Stomach (tissue), 4 donors: ENCODE measurements at regions not wholly inside any gene's neighbourhood (a gene's known extent, or its start where the extent isn't known, plus 50 kb on each side); places are given as distances from the start of the nearest gene placed in this dataset.

Experiments used
- EP300 ChIP-seq: sonication (generic); formaldehyde crosslinking; IDR thresholded peaks from one replicate; pipeline ENCODE4 v1.6.1; 2017; ENCODE audit warnings: antibody characterized with exemption
- POLR2A ChIP-seq, 4 donors: fragments of 450-650 bp; IDR thresholded peaks; one replicate each; pipeline ENCODE4 v1.6.1; 2016; ENCODE audit warnings: antibody characterized with exemption in 4 of 4, control low read depth in 2 of 4, mild to moderate bottlenecking in 1 of 4, moderate library complexity in 1 of 4
- POLR2AphosphoS5 ChIP-seq, 3 donors: sonication (generic); formaldehyde crosslinking; IDR thresholded peaks; one replicate each; pipeline ENCODE4 v1.6.1; 2016; ENCODE audit warnings: antibody characterized with exemption in 3 of 3
- TF ChIP-seq, protein P1 (sequence below), 7 experiments: fragments of 450-650 bp in 4 of 7; fragments of 200-600 bp in 3 of 7; sonication (generic) in 3 of 7; IDR thresholded peaks; one replicate each; pipeline ENCODE4 v1.5.1; 2016 to 2019; ENCODE audit warnings: antibody characterized with exemption in 7 of 7, control low read depth in 2 of 7, mild to moderate bottlenecking in 1 of 7

- no peak for TF ChIP-seq POLR2AphosphoS5 (IDR thresholded peaks at IDR 0.05)
- TF ChIP-seq, protein P1, sequence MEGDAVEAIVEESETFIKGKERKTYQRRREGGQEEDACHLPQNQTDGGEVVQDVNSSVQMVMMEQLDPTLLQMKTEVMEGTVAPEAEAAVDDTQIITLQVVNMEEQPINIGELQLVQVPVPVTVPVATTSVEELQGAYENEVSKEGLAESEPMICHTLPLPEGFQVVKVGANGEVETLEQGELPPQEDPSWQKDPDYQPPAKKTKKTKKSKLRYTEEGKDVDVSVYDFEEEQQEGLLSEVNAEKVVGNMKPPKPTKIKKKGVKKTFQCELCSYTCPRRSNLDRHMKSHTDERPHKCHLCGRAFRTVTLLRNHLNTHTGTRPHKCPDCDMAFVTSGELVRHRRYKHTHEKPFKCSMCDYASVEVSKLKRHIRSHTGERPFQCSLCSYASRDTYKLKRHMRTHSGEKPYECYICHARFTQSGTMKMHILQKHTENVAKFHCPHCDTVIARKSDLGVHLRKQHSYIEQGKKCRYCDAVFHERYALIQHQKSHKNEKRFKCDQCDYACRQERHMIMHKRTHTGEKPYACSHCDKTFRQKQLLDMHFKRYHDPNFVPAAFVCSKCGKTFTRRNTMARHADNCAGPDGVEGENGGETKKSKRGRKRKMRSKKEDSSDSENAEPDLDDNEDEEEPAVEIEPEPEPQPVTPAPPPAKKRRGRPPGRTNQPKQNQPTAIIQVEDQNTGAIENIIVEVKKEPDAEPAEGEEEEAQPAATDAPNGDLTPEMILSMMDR (IDR thresholded peaks at IDR 0.05), result no peak
- TF ChIP-seq EP300, result no peak
- TF ChIP-seq POLR2A (IDR thresholded peaks at IDR 0.05), result no peak
Measured at GRCh38 chr5:96579711-96580110, 82.5 kb upstream of the CAST start.
